K562 (cell line): ENCODE measurements at regions not wholly inside any gene's neighbourhood (a gene's known extent, or its start where the extent isn't known, plus 50 kb on each side); places are given as distances from the start of the nearest gene placed in this dataset.

Source experiments
- BRD4 ChIP-seq: fragments of 200-600 bp; sonication (generic); IDR thresholded peaks from 2 replicates; pipeline ENCODE4 v1.6.1; 2017; ENCODE audit warnings: inconsistent platforms
- CEBPG ChIP-seq, 3 experiments: fragments of 200-800 bp in 1 of 3; sonication (Bioruptor generic) in 1 of 3; sonication (generic) in 1 of 3; formaldehyde crosslinking in 1 of 3; IDR thresholded peaks in 2 of 3; conservative IDR thresholded peaks in 1 of 3; 2 replicates each; pipeline versions ENCODE4 v1.6.1 to v1.8.0; 2016 to 2022; ENCODE audit warnings: missing compliant biosample characterization in 2 of 3, missing genetic modification characterization in 2 of 3, mild to moderate bottlenecking in 1 of 3, missing genetic modification reagents in 1 of 3
- ETV5 ChIP-seq: sonication (generic); formaldehyde crosslinking; IDR thresholded peaks from 2 replicates; pipeline ENCODE4 v1.4.0; 2020; ENCODE audit warnings: low read depth, mild to moderate bottlenecking, missing genetic modification reagents
- KDM4B ChIP-seq, 2 experiments: fragments of 450-650 bp in 1 of 2; sonication (generic) in 1 of 2; IDR thresholded peaks; 2 replicates each; pipeline ENCODE4 v1.6.1; 2016 to 2017; ENCODE audit warnings: borderline replicate concordance in 2 of 2, antibody characterized with exemption in 1 of 2, low read depth in 1 of 2, mild to moderate bottlenecking in 1 of 2
- NFXL1 ChIP-seq: fragments of 450-650 bp; formaldehyde crosslinking; IDR thresholded peaks from 2 replicates; pipeline ENCODE4 v1.4.0; 2021; ENCODE audit warnings: mild to moderate bottlenecking
- ZNF121 ChIP-seq: sonication (generic); formaldehyde crosslinking; conservative IDR thresholded peaks from 2 replicates; pipeline ENCODE4 v1.8.0; 2022; ENCODE audit warnings: missing genetic modification reagents
- ZNF24 ChIP-seq: fragments of 450-650 bp; IDR thresholded peaks from 2 replicates; pipeline ENCODE4 v1.6.1; 2016
- ZNF324 ChIP-seq: fragments of 250-450 bp; sonication (Bioruptor Pico); IDR thresholded peaks from 2 replicates; pipeline ENCODE4 v1.4.0; 2020; ENCODE audit warnings: mild to moderate bottlenecking
- ZNF507 ChIP-seq: conservative IDR thresholded peaks from 2 replicates; pipeline ENCODE4 v1.6.1; 2017; ENCODE audit warnings: missing genetic modification characterization, missing compliant biosample characterization
- ZNF551 ChIP-seq: fragments of 250-450 bp; sonication (Bioruptor Pico); IDR thresholded peaks from 2 replicates; pipeline ENCODE4 v1.5.0; 2021; ENCODE audit warnings: mild to moderate bottlenecking, moderate library complexity
- ZNF561 ChIP-seq: fragments of 450-650 bp; formaldehyde crosslinking; conservative IDR thresholded peaks from 2 replicates; pipeline ENCODE4 v1.4.0; 2020; ENCODE audit warnings: mild to moderate bottlenecking, moderate library complexity
- ZNF584 ChIP-seq: fragments of 200-800 bp; sonication (Bioruptor generic); IDR thresholded peaks from 2 replicates; pipeline ENCODE4 v1.6.1; 2016; ENCODE audit warnings: low read depth, mild to moderate bottlenecking, missing genetic modification characterization, missing compliant biosample characterization
- ZSCAN29 ChIP-seq: fragments of 450-650 bp; IDR thresholded peaks from 2 replicates; pipeline ENCODE4 v1.6.1; 2017
- TF ChIP-seq, protein P1 (sequence below), 2 experiments: fragments of 450-650 bp; IDR thresholded peaks; 2 replicates each; pipeline ENCODE4 v1.6.1; 2016; ENCODE audit warnings: mild to moderate bottlenecking in 2 of 2, borderline replicate concordance in 1 of 2, low read depth in 1 of 2, moderate library complexity in 1 of 2
- TF ChIP-seq, protein P2 (sequence below), 3 experiments: fragments of 200-800 bp in 1 of 3; fragments of 250-450 bp in 1 of 3; fragments of 450-650 bp in 1 of 3; sonication (Bioruptor Pico) in 1 of 3; sonication (Bioruptor generic) in 1 of 3; formaldehyde crosslinking in 1 of 3; IDR thresholded peaks; 2 replicates each; pipeline versions ENCODE4 v1.6.1 to v1.8.0; 2016 to 2022; ENCODE audit warnings: mild to moderate bottlenecking in 2 of 3, missing genetic modification characterization in 2 of 3, missing compliant biosample characterization in 1 of 3, moderate library complexity in 1 of 3

GRCh38 chr6:27019651-27020552 lies 227.6 kb upstream of the PRSS16 start (continued):
- TF ChIP-seq, protein P1, sequence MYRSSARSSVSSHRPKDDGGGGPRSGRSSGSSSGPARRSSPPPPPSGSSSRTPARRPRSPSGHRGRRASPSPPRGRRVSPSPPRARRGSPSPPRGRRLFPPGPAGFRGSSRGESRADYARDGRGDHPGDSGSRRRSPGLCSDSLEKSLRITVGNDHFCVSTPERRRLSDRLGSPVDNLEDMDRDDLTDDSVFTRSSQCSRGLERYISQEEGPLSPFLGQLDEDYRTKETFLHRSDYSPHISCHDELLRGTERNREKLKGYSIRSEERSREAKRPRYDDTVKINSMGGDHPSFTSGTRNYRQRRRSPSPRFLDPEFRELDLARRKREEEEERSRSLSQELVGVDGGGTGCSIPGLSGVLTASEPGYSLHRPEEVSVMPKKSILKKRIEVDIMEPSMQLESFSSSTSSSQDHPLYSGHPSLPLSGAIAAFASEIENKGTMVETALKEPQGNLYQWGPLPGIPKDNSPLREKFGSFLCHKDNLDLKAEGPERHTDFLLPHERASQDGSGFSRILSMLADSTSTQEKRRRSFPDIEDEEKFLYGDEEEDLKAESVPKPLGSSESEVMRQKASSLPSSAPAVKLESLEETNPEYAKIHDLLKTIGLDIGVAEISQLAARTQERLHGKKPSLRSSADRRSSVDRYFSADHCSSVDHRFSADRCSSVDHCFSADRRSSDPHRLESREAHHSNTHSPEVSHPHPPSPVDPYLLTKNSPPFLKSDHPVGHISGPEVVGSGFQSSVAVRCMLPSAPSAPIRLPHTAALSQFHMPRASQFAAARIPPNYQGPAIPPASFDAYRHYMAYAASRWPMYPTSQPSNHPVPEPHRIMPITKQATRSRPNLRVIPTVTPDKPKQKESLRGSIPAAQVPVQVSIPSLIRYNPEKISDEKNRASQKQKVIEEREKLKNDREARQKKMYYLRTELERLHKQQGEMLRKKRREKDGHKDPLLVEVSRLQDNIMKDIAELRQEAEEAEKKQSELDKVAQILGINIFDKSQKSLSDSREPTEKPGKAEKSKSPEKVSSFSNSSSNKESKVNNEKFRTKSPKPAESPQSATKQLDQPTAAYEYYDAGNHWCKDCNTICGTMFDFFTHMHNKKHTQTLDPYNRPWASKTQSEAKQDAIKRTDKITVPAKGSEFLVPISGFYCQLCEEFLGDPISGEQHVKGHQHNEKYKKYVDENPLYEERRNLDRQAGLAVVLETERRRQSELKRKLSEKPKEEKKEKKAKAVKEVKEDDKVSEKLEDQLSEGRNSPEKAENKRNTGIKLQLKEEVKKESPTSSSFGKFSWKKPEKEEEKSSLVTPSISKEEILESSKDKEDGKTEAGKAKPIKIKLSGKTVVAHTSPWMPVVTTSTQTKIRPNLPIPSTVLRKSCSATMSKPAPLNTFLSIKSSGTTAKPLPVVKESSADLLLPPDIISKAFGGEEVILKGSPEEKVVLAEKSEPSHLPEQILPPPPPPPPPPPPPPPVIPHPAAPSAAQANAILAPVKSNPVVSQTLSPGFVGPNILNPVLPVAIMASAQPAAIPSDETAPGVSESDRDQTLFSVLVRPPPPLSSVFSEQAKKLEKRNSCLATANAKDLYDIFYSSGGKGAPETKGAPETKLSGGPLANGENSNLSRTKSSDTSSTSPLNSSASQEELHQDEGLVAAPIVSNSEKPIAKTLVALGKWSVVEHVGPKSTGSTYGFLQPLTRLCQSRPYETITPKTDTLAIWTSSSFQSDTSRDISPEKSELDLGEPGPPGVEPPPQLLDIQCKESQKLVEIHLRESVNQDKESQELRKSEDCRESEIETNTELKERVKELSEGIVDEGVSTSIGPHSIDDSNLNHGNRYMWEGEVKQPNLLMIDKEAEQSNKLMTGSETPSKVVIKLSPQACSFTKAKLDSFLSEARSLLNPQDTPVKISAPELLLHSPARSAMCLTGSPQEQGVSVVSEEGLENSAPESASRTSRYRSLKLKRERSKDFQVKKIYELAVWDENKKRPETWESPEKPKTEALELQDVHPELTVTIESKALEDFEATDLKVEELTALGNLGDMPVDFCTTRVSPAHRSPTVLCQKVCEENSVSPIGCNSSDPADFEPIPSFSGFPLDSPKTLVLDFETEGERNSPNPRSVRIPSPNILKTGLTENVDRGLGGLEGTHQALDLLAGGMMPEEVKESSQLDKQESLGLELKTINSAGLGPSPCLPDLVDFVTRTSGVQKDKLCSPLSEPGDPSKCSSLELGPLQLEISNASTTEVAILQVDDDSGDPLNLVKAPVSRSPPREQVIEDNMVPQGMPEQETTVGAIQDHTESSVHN (IDR thresholded peaks at IDR 0.05; ENCODE audit: borderline replicate concordance in 1 of 2, low read depth in 1 of 2), result 0 out of 4 replicates have a peak, but pooled peaks of 1 of the 2 experiments have one; percentile 18
- TF ChIP-seq, protein P2, sequence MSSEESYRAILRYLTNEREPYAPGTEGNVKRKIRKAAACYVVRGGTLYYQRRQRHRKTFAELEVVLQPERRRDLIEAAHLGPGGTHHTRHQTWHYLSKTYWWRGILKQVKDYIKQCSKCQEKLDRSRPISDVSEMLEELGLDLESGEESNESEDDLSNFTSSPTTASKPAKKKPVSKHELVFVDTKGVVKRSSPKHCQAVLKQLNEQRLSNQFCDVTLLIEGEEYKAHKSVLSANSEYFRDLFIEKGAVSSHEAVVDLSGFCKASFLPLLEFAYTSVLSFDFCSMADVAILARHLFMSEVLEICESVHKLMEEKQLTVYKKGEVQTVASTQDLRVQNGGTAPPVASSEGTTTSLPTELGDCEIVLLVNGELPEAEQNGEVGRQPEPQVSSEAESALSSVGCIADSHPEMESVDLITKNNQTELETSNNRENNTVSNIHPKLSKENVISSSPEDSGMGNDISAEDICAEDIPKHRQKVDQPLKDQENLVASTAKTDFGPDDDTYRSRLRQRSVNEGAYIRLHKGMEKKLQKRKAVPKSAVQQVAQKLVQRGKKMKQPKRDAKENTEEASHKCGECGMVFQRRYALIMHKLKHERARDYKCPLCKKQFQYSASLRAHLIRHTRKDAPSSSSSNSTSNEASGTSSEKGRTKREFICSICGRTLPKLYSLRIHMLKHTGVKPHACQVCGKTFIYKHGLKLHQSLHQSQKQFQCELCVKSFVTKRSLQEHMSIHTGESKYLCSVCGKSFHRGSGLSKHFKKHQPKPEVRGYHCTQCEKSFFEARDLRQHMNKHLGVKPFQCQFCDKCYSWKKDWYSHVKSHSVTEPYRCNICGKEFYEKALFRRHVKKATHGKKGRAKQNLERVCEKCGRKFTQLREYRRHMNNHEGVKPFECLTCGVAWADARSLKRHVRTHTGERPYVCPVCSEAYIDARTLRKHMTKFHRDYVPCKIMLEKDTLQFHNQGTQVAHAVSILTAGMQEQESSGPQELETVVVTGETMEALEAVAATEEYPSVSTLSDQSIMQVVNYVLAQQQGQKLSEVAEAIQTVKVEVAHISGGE (CRISPR knock-in tag; IDR thresholded peaks at IDR 0.05), result peak in 2 of 3 experiments; percentile 82 to 97; a peak in 5 of 6 replicates
- TF ChIP-seq ZNF507 (tag) (no peak), BRD4 (no peak), KDM4B (IDR thresholded peaks at IDR 0.05; ENCODE audit: borderline replicate concordance in 2 of 2, low read depth in 1 of 2) (no peak; a peak in 1 of 4 replicates), ETV5 (CRISPR knock-in tag) (peak; percentile 100), CEBPG (CRISPR knock-in tag; IDR thresholded peaks at IDR 0.05) (peak; percentile 98), CEBPG (tag; conservative IDR thresholded peaks at IDR 0.05 in 1 of 2, IDR thresholded peaks at IDR 0.05 in 1 of 2) (peak; percentile 97 to 99), ZNF584 (CRISPR knock-in tag) (peak; percentile 62; the same call in 1 of the 2 replicates), NFXL1 (CRISPR knock-in tag) (no peak), ZNF561 (CRISPR knock-in tag) (no peak), ZSCAN29 (no peak; the same call in 1 of the 2 replicates), ZNF551 (CRISPR knock-in tag) (no peak), ZNF324 (CRISPR knock-in tag) (no peak), ZNF24 (peak; percentile 81; the same call in 1 of the 2 replicates), ZNF121 (CRISPR knock-in tag) (no peak)
